Osteocyte (in vitro differentiated cells): ENCODE measurements at regions not wholly inside any gene's neighbourhood (a gene's known extent, or its start where the extent isn't known, plus 50 kb on each side); places are given as distances from the start of the nearest gene placed in this dataset.

Experiments
- DNase-seq: peaks from one replicate; pipeline ENCODE4 v3.0.0; 2021; ENCODE audit warnings: mixed read lengths; ENCODE audit not compliant: unreplicated experiment; ENCODE audit errors: extremely low spot score
- H3K27ac Mint-ChIP-seq: one replicate; pipeline ENCODE4 v1.8.0; 2021; ENCODE audit warnings: mild to moderate bottlenecking, mixed read lengths; ENCODE audit not compliant: unreplicated experiment
- H3K27me3 Mint-ChIP-seq: one replicate; pipeline ENCODE4 v1.8.0; 2021; ENCODE audit warnings: mixed read lengths; ENCODE audit not compliant: unreplicated experiment
- H3K36me3 Mint-ChIP-seq: one replicate; pipeline ENCODE4 v1.8.0; 2021; ENCODE audit warnings: mixed read lengths; ENCODE audit not compliant: unreplicated experiment
- H3K4me1 Mint-ChIP-seq: one replicate; pipeline ENCODE4 v1.8.0; 2021; ENCODE audit warnings: mixed read lengths; ENCODE audit not compliant: unreplicated experiment
- H3K4me3 Mint-ChIP-seq: one replicate; pipeline ENCODE4 v1.8.0; 2021; ENCODE audit warnings: mild to moderate bottlenecking, moderate library complexity, mixed read lengths; ENCODE audit not compliant: unreplicated experiment
- H3K9me3 Mint-ChIP-seq: one replicate; pipeline ENCODE4 v1.8.0; 2021; ENCODE audit warnings: mixed read lengths; ENCODE audit not compliant: unreplicated experiment
- TF ChIP-seq, protein P1 (sequence below): fragments of 200-600 bp; sonication (generic); IDR thresholded peaks from 2 replicates; pipeline ENCODE4 v1.5.0; 2021; ENCODE audit warnings: antibody characterized with exemption, mild to moderate bottlenecking, moderate library complexity

DNA sequence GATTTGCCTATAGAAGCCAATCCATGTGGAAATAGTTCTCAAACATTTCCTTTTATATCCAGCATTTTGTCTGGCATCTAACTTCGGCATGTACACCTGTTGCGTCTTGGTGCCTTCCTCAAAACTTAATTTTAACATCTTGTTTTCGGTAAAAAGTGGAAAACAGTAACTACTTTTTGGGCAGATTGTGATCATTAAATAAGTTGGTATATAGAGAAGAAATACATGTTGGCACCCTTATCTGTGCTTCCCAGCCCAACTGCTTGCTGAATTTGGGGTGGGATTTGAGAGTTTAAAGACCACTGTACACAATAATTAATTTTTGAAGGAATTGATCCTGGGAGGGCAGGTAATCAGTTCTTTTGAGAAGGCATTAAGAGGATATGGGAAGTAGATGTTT lies 566.8 kb downstream of the PDCD6IP start:
- Mint-ChIP-seq H3K4me3 (no peak overlapping the region), H3K36me3 (peaks cover 77% of the 10 kb centered on the region), H3K27me3 (no peaks in the 10 kb centered on the region), H3K27ac (no peak overlapping the region), H3K4me1 (no peaks in the 10 kb centered on the region), H3K9me3 (peaks cover 9% of the 10 kb centered on the region)
- no peak for DNase-seq
- TF ChIP-seq, protein P1, sequence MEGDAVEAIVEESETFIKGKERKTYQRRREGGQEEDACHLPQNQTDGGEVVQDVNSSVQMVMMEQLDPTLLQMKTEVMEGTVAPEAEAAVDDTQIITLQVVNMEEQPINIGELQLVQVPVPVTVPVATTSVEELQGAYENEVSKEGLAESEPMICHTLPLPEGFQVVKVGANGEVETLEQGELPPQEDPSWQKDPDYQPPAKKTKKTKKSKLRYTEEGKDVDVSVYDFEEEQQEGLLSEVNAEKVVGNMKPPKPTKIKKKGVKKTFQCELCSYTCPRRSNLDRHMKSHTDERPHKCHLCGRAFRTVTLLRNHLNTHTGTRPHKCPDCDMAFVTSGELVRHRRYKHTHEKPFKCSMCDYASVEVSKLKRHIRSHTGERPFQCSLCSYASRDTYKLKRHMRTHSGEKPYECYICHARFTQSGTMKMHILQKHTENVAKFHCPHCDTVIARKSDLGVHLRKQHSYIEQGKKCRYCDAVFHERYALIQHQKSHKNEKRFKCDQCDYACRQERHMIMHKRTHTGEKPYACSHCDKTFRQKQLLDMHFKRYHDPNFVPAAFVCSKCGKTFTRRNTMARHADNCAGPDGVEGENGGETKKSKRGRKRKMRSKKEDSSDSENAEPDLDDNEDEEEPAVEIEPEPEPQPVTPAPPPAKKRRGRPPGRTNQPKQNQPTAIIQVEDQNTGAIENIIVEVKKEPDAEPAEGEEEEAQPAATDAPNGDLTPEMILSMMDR = no peak

DNA sequence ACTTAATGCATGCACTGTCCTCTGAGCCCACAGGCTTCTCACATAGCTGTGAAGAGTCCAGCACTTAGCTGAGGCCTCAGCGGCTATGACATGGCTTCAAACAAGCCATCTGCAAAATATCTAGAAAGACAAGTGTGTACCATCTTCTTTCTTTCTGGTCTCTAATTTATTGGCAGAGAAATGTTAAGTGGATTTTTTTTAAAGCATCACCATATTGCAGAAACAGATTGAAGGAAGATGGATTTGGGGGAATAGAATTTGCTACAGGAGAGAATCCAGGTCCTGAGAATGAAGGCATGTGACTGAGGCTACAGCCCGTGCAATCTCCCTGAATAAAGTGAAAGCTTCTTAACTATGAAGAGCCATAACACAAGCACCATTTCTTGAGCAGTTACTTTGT lies 567.3 kb downstream of the PDCD6IP start:
- Mint-ChIP-seq H3K27ac (no peak overlapping the region), H3K9me3 (peaks cover 9% of the 10 kb centered on the region), H3K4me1 (no peaks in the 10 kb centered on the region), H3K27me3 (no peaks in the 10 kb centered on the region), H3K36me3 (peaks cover 75% of the 10 kb centered on the region), H3K4me3 (no peak overlapping the region)
- TF ChIP-seq, protein P1 = no peak
- no peak for DNase-seq

DNA sequence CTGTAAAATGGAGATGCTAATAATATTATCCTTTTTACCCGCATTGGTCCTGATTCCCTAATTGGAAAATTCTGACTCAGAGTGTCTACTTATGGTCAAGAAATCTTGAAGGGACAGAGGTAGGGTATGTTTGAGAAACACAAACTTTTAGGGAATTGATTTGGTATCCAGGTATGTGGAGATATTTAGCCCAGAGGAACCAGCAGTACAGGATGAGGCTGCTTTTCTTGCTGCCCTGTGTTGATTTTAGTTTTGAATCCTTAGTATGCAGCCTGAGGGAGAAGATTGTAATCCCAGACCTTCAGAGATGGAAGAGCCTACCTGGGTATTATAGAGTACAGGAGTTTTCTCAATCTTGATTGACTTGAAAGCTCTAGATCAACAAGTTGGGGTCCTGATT lies 569.1 kb downstream of the PDCD6IP start:
- Mint-ChIP-seq H3K9me3 (peaks cover 9% of the 10 kb centered on the region), H3K36me3 (peaks cover 81% of the 10 kb centered on the region), H3K4me3 (no peak overlapping the region), H3K4me1 (no peaks in the 10 kb centered on the region), H3K27ac (no peak overlapping the region), H3K27me3 (no peaks in the 10 kb centered on the region)
- no peak for DNase-seq
- TF ChIP-seq, protein P1 = no peak

DNA sequence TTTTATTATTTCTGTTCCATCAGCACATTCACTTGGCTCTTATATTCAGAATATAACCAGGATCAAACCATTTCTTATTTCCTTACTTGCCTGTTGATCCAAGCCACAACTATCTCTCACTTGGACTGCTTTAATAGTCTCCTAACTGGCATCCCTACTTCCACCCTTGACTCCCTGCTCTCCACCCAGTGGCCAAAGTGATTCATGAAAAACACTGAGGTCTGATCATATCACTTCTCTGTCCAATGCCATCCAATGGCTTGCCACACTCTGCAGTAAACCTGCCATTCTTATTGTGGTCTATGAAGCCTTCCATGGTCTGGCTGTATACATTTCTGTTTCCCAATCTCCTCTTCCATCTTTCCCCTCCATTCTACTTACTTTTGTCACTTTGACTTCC lies 576.1 kb downstream of the PDCD6IP start:
- H3K4me1 Mint-ChIP-seq = peaks cover 18% of the 10 kb centered on the region
- TF ChIP-seq, protein P1 = no peak
- no peaks in the 10 kb centered on the region for H3K27me3 Mint-ChIP-seq
- no peak overlapping the region for H3K27ac Mint-ChIP-seq
- H3K9me3 Mint-ChIP-seq = peaks cover 8% of the 10 kb centered on the region
- no peak for DNase-seq
- no peak overlapping the region for H3K4me3 Mint-ChIP-seq
- peaks cover 51% of the 10 kb centered on the region for H3K36me3 Mint-ChIP-seq

DNA sequence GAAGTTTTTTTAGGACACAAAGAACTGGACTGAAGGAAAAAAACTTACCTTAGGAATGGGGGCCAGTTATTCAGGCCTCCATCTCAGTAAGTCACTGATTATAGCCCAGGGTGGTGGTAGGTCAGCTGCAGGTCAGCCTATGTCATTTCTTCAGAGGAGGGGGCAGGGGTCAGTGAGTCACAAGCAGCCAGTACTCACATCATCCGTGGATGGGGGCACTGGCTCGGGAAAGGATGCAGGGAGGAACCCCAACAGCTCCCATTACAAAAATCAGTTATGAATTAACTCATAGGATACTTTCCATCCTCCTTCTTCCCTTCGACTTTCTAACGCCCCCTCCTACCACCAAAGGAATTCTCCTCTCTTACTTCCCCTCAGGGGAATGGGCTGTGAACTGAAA lies 578.3 kb downstream of the PDCD6IP start:
- Mint-ChIP-seq H3K4me3 (no peak overlapping the region), H3K36me3 (peaks cover 41% of the 10 kb centered on the region), H3K27me3 (no peaks in the 10 kb centered on the region), H3K9me3 (peaks cover 4% of the 10 kb centered on the region), H3K4me1 (peaks cover 18% of the 10 kb centered on the region), H3K27ac (no peak overlapping the region)
- DNase-seq = no peak
- TF ChIP-seq, protein P1 = no peak
